KMS-11 (cell line): ENCODE measurements at regions not wholly inside any gene's neighbourhood (a gene's known extent, or its start where the extent isn't known, plus 50 kb on each side); places are given as distances from the start of the nearest gene placed in this dataset.

Source experiments
- H2AFZ ChIP-seq: fragments of 200-600 bp; sonication (generic); 2 replicates; pipeline ENCODE4 v1.6.1; 2016; ENCODE audit warnings: antibody characterized with exemption, mixed run types, low read depth
- H3K27ac ChIP-seq: fragments of 200-600 bp; sonication (generic); 2 replicates; pipeline ENCODE4 v1.6.1; 2016; ENCODE audit warnings: mild to moderate bottlenecking, mixed run types
- H3K27me3 ChIP-seq: fragments of 200-600 bp; sonication (generic); 2 replicates; pipeline ENCODE4 v1.6.1; 2017; ENCODE audit warnings: mild to moderate bottlenecking, low read depth, mixed run types, moderate library complexity; ENCODE audit not compliant: insufficient read depth
- H3K36me3 ChIP-seq: fragments of 200-600 bp; sonication (generic); 2 replicates; pipeline ENCODE4 v1.6.1; 2017; ENCODE audit warnings: mild to moderate bottlenecking, mixed run types; ENCODE audit not compliant: insufficient read depth
- H3K4me1 ChIP-seq: fragments of 200-600 bp; sonication (generic); 2 replicates; pipeline ENCODE4 v1.6.1; 2016; ENCODE audit warnings: mild to moderate bottlenecking, low read depth, mixed run types; ENCODE audit not compliant: poor library complexity, severe bottlenecking
- H3K4me2 ChIP-seq: fragments of 200-600 bp; sonication (generic); 2 replicates; pipeline ENCODE4 v1.7.0; 2016; ENCODE audit warnings: mild to moderate bottlenecking, mixed run types
- H3K4me3 ChIP-seq: fragments of 200-600 bp; sonication (generic); IDR thresholded peaks from 2 replicates; pipeline ENCODE4 v1.6.1; 2017; ENCODE audit warnings: low read depth, low read length, mixed read lengths; ENCODE audit not compliant: insufficient read depth
- H3K79me2 ChIP-seq: fragments of 200-600 bp; sonication (generic); 2 replicates; pipeline ENCODE4 v1.6.1; 2016; ENCODE audit warnings: low read depth, mixed run types; ENCODE audit not compliant: insufficient read depth
- H3K9ac ChIP-seq: fragments of 200-600 bp; sonication (generic); 2 replicates; pipeline ENCODE4 v1.6.1; 2016; ENCODE audit warnings: mild to moderate bottlenecking, mixed run types
- H4K20me1 ChIP-seq: fragments of 200-600 bp; sonication (generic); 2 replicates; pipeline ENCODE4 v1.6.1; 2016; ENCODE audit warnings: mild to moderate bottlenecking, mixed run types; ENCODE audit not compliant: insufficient read depth
- CTCF ChIP-seq: fragments of 200-600 bp; sonication (generic); conservative IDR thresholded peaks from 2 replicates; pipeline ENCODE4 v1.6.1; 2017; ENCODE audit warnings: low read depth, mild to moderate bottlenecking, antibody characterized with exemption, low read length, moderate library complexity, mixed read lengths

DNA sequence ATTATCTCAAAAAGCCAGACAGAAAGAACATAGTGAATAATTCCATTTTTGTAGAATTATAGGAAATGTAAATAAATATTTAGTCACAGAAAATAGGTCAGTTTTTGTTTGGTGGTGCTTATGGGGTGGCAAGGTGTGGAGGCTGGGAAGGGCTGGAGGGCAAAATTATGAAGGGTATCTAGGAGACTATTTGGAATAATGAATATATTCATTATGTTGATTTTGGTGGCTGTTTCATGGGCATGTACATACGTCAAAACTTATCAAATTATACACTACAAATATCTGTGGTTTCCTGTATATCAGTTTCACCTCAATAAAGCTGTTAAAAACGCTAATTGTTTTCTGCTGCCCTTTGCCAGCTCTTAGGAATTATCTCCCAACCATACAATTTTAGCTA lies 298.7 kb upstream of the GOLIM4 start:
- H3K4me1 ChIP-seq = no peaks in the 10 kb centered on the region
- TF ChIP-seq CTCF = no peak
- H4K20me1 ChIP-seq = no peaks in the 10 kb centered on the region
- H2AFZ ChIP-seq = no peak overlapping the region
- H3K79me2 ChIP-seq = no peaks in the 10 kb centered on the region
- H3K27me3 ChIP-seq = no peaks in the 10 kb centered on the region
- no peaks in the 10 kb centered on the region for H3K36me3 ChIP-seq
- H3K4me3 ChIP-seq = no peak overlapping the region
- no peak overlapping the region for H3K27ac ChIP-seq
- H3K4me2 ChIP-seq = no peak overlapping the region
- no peak overlapping the region for H3K9ac ChIP-seq

DNA sequence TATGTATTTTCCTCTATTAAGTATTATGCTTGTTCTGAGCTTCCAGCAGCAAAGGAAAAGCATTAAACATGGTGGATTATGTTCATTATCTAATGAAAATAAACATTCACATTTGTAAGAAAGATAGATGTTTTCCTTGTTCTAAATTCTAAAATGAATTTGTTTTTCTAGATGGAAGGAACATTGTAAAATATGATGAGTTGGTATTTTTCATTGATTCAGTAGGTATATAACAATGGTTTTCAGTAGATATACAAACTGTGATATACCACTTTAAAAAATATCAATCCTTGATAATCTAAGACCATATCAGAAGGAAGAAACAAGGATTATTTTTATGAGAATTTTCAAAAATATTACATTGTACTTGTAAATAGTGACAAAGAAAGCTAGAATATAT lies 290.6 kb upstream of the GOLIM4 start:
- H3K27me3 ChIP-seq = no peaks in the 10 kb centered on the region
- TF ChIP-seq CTCF = no peak
- H2AFZ ChIP-seq = no peak overlapping the region
- no peaks in the 10 kb centered on the region for H4K20me1 ChIP-seq
- H3K27ac ChIP-seq = no peak overlapping the region
- no peak overlapping the region for H3K9ac ChIP-seq
- no peak overlapping the region for H3K4me2 ChIP-seq
- no peaks in the 10 kb centered on the region for H3K36me3 ChIP-seq
- H3K4me3 ChIP-seq = no peak overlapping the region
- H3K79me2 ChIP-seq = no peaks in the 10 kb centered on the region
- H3K4me1 ChIP-seq = no peaks in the 10 kb centered on the region

DNA sequence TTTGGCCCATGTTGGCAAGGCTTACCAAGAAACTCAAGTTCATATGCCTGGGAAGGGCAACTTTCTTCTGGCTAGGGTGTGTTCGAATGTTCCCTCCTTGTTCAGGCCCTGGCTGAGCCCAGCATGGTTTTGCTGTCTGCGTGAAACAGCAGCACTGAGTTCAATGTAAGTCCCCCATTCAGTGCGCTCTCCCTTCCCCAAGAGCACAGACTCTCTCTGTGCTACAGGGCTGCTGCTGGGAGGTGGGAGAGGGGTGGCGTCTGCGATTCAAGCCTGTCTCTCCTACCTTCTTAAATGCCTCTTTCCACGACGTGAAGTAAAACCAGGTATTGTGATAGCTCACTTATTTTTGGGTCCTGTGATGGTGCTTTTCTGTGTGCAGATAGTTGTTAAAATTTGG lies 289.3 kb upstream of the GOLIM4 start:
- H2AFZ ChIP-seq = no peak overlapping the region
- no peak overlapping the region for H3K9ac ChIP-seq
- no peaks in the 10 kb centered on the region for H3K79me2 ChIP-seq
- H4K20me1 ChIP-seq = no peaks in the 10 kb centered on the region
- no peak overlapping the region for H3K4me2 ChIP-seq
- no peak for TF ChIP-seq CTCF
- H3K27me3 ChIP-seq = no peaks in the 10 kb centered on the region
- no peaks in the 10 kb centered on the region for H3K36me3 ChIP-seq
- no peaks in the 10 kb centered on the region for H3K4me1 ChIP-seq
- no peak overlapping the region for H3K27ac ChIP-seq
- H3K4me3 ChIP-seq = no peak overlapping the region

DNA sequence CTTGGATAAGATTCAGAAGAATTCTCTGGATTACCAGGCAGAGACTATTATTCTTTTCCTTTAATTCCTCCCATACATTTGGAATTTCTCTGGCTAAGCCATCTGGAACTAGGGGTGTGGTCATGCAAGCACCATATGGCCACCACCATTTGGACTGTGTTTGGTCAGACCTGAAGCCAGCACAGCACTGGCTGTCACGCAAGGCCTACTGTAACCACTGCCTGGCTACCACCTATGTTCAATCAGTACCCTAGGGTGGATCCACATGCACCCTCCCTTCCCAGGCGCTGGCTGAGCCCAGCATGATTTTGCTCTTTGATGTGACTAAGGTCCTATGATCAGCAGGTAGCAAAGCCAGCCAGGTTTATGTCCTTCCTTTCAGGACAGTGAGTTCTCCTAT lies 287.8 kb upstream of the GOLIM4 start:
- Histone ChIP-seq H3K4me2 (no peak overlapping the region), H3K36me3 (no peaks in the 10 kb centered on the region), H4K20me1 (no peaks in the 10 kb centered on the region), H3K27ac (no peak overlapping the region), H3K4me3 (no peak overlapping the region), H3K79me2 (no peaks in the 10 kb centered on the region), H3K4me1 (no peaks in the 10 kb centered on the region), H3K9ac (no peak overlapping the region), H2AFZ (no peak overlapping the region), H3K27me3 (no peaks in the 10 kb centered on the region)
- TF ChIP-seq CTCF = no peak

GRCh38 chr3:168371846-168372245 lies 276.1 kb upstream of the GOLIM4 start:
- Histone ChIP-seq H3K4me2 (no peak overlapping the region), H3K27ac (no peak overlapping the region), H2AFZ (no peak overlapping the region), H4K20me1 (no peaks in the 10 kb centered on the region), H3K4me3 (no peak overlapping the region), H3K4me1 (peaks cover 11% of the 10 kb centered on the region), H3K27me3 (no peaks in the 10 kb centered on the region), H3K9ac (no peak overlapping the region), H3K36me3 (no peaks in the 10 kb centered on the region), H3K79me2 (no peaks in the 10 kb centered on the region)
- no peak for TF ChIP-seq CTCF
